Stimulated activated CD8-positive, alpha-beta memory T cell treated with anti-CD3 and anti-CD28 coated beads, Interleukin-7, amount 100 ng/mL, for 4 hours (primary cell): ENCODE measurements at regions not wholly inside any gene's neighbourhood (a gene's known extent, or its start where the extent isn't known, plus 50 kb on each side); places are given as distances from the start of the nearest gene placed in this dataset.

Source experiments
- DNase-seq, 2 donors: peaks; one replicate each; pipeline ENCODE4 v3.0.0-alpha.2; 2020; ENCODE audit warnings: low read depth in 2 of 2

GRCh38 chr14:44297437-44297836 is 209.6 kb downstream of the FSCB start:
- no peak for DNase-seq

- no peak for DNase-seq
These were observed 215.6 kb downstream of the FSCB start for GRCh38 chr14:44291366-44291915.

GRCh38 chr14:44287858-44288257 is 219.2 kb downstream of the FSCB start:
- DNase-seq: no peak

GRCh38 chr14:44286201-44286600 is 220.9 kb downstream of the FSCB start:
- no peak for DNase-seq

GRCh38 chr14:44283836-44284235 is 223.2 kb downstream of the FSCB start:
- DNase-seq: no peak

GRCh38 chr14:44279357-44279756 is 227.7 kb downstream of the FSCB start:
- DNase-seq: no peak

- DNase-seq: no peak
These were observed 235.4 kb downstream of the FSCB start for GRCh38 chr14:44271637-44272036.

GRCh38 chr14:44271006-44271405 is 236.1 kb downstream of the FSCB start:
- no peak for DNase-seq

- no peak for DNase-seq
These were observed 241.8 kb downstream of the FSCB start for GRCh38 chr14:44265246-44265645.

- DNase-seq: no peak
These were observed 291.4 kb downstream of the FSCB start for GRCh38 chr14:44215660-44216059.

GRCh38 chr14:44211718-44212117 is 295.4 kb downstream of the FSCB start:
- no peak for DNase-seq

GRCh38 chr14:44204061-44204835 is 302.8 kb downstream of the FSCB start:
- DNase-seq: no peak

GRCh38 chr14:44180975-44181374 is 326.1 kb downstream of the FSCB start:
- DNase-seq: no peak

GRCh38 chr14:44170556-44170955 is 336.5 kb downstream of the FSCB start:
- no peak for DNase-seq

- DNase-seq: no peak
These were observed 337.0 kb downstream of the FSCB start for GRCh38 chr14:44170101-44170500.

GRCh38 chr14:44168566-44168965 is 338.5 kb downstream of the FSCB start:
- DNase-seq: no peak

GRCh38 chr14:44166611-44167010 is 340.5 kb downstream of the FSCB start:
- DNase-seq: no peak

- DNase-seq: no peak
These were observed 341.1 kb downstream of the FSCB start for GRCh38 chr14:44165936-44166335.

GRCh38 chr14:44165286-44165685 is 341.8 kb downstream of the FSCB start:
- no peak for DNase-seq

- DNase-seq: no peak
These were observed 343.1 kb downstream of the FSCB start for GRCh38 chr14:44163946-44164345.

GRCh38 chr14:44162197-44162596 is 344.9 kb downstream of the FSCB start:
- no peak for DNase-seq

- DNase-seq: no peak
These were observed 352.2 kb downstream of the FSCB start for GRCh38 chr14:44154874-44155273.

- no peak for DNase-seq
These were observed 352.6 kb downstream of the FSCB start for GRCh38 chr14:44154446-44154845.
